SH-SY5Y (cell line): ENCODE measurements at regions not wholly inside any gene's neighbourhood (a gene's known extent, or its start where the extent isn't known, plus 50 kb on each side); places are given as distances from the start of the nearest gene placed in this dataset.

Experiments
- GATA2 ChIP-seq: IDR thresholded peaks from 2 replicates; pipeline ENCODE4 v1.6.1; 2011; ENCODE audit warnings: mild to moderate bottlenecking, low read depth, low read length
- GATA3 ChIP-seq: IDR thresholded peaks from 2 replicates; pipeline ENCODE4 v1.6.1; 2011; ENCODE audit warnings: low read depth, mild to moderate bottlenecking, low read length, moderate library complexity

GRCh38 chr12:124419292-124420040, 124.6 kb downstream of the RFLNA start:
- no peak for TF ChIP-seq GATA3
- TF ChIP-seq GATA2: no peak
